H7 (cell line): ENCODE measurements at regions not wholly inside any gene's neighbourhood (a gene's known extent, or its start where the extent isn't known, plus 50 kb on each side); places are given as distances from the start of the nearest gene placed in this dataset.

Experiments used
- DNase-seq: peaks from one replicate; pipeline ENCODE4 v3.0.0; 2012
- H3K27me3 ChIP-seq: 2 replicates; pipeline ENCODE4 v1.6.0; 2011; ENCODE audit warnings: mild to moderate bottlenecking, low read length; ENCODE audit not compliant: control insufficient read depth, insufficient read depth
- H3K36me3 ChIP-seq: replicated peaks from 2 replicates; pipeline ENCODE4 v1.5.1; 2011; ENCODE audit warnings: low read length; ENCODE audit not compliant: control insufficient read depth, insufficient read depth
- H3K4me3 ChIP-seq: 2 replicates; pipeline ENCODE4 v1.5.1; 2011; ENCODE audit warnings: low read depth, mild to moderate bottlenecking, control low read depth, low read length, moderate library complexity; ENCODE audit not compliant: insufficient read depth

DNA sequence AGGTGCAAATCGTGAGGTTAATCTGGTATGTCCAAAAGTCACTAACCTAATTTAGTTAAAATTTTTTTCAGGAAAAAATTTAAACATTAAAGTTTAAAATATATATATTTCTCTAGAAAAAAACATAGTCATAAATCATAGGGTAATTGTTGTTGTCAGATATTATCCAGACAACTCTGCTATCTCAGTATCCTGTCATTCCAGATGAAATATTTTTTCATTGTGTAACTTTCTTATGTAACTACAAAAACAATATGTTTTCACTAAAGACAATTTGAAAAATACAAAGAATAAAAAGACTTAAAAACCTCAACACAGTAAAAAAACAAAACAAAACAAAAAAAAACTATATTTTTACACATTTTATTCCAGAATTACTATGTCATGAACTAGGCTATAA lies 57.6 kb downstream of the TENT5A start:
- DNase-seq, result no peak
- Histone ChIP-seq H3K27me3 (no peaks in the 10 kb centered on the region), H3K36me3 (no peaks in the 10 kb centered on the region), H3K4me3 (no peak overlapping the region)

DNA sequence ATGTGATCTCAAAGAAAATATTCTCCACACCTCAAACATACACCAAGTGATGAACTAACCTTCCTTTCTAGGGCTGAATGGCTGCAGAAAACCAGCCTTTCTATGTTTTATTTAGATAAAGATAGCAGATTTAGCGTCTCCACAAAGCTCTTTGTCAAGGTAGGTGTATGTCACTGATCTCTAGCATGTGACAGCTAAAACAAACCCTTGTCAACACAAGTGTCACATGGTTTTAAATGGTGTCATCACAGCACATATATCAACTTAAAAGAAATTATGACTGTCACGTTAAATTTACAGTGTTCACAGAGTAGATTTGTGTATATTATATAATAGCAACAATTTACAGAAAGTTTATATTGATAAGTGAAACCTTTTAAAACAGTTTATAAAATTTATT lies 58.3 kb downstream of the TENT5A start:
- no peak for DNase-seq
- H3K27me3 ChIP-seq, result no peaks in the 10 kb centered on the region

DNA sequence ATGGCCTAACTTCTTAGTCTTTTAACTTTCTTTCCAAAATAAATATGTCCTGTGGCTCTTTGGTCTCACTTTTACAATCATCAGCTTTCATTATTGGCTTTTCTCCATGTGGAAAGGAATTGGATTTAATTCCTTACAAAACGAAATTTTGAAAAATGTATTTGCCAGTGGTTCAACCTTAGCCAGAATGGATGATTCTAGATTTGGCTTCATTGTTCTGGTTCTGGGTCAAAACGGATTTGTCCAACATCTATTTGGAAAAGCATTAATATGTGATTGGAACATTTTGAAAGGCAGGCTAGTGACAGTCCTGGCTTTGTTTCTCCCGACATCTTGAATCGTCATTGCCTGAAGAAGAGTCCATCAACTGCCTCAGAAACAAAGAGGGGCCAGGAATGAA lies 59.2 kb downstream of the TENT5A start:
- Histone ChIP-seq H3K4me3 (no peak overlapping the region), H3K36me3 (no peaks in the 10 kb centered on the region), H3K27me3 (no peaks in the 10 kb centered on the region)
- no peak for DNase-seq

More for the DNA sequence above, 58.3 kb downstream of the TENT5A start:
- H3K4me3 ChIP-seq, result no peak overlapping the region
- no peaks in the 10 kb centered on the region for H3K36me3 ChIP-seq

DNA sequence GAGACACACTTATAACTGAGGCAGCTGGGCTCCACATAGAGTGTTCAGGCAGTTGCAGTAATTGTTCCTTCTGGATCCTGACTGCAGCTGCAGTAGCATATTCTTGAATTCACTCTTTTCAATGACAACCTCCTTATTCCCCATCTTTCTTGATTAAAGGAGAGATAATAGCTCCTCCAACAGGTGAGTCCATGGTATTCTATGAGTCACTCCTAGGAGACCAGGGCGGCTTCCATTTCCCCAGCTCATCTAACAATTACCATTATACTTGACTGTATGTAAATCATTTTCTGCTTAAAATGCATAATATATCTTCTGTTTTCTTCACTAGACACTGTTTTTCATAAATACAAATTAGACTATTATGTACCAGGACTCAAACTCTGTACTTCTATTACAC lies 62.4 kb downstream of the TENT5A start:
- no peaks in the 10 kb centered on the region for H3K27me3 ChIP-seq
- H3K4me3 ChIP-seq, result no peak overlapping the region
- H3K36me3 ChIP-seq, result no peaks in the 10 kb centered on the region
- no peak for DNase-seq

DNA sequence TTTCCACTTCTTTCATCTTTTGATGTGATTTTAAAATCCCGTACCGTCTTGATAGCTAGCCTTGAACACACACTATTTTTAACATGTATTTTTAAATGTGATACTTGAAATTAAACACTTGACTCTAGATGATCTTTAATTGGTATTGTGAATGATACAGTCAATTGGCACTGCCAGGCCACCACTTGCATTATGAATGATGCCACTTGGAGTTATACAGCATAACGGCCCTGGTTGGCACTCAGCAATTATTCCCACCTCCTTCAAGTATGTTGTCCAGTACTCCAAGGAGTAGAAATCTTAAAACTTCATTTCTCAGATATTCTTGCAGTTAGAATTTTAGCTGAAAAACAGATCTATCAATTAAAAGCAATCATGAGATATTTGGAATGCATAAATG lies 62.9 kb downstream of the TENT5A start:
- Histone ChIP-seq H3K27me3 (no peaks in the 10 kb centered on the region), H3K4me3 (no peak overlapping the region), H3K36me3 (no peaks in the 10 kb centered on the region)
- DNase-seq, result no peak

DNA sequence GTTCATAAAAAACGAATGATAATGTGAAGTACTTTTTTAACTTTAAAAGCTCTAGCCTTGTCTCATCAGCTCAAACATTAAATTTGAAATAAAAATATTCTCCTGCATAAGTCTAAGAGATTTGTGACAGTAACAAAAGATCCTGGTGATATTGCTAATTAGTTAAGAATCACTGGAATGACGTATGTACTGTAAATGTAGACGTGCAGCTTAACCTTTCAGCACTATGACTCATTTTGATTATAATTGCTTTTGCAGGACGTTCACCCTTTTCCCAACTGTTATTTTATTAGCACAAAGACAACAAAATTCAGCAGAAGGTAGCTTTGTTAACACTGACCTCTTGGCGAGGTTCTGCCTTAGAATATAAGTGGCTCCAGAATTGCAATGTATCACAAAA lies 68.6 kb downstream of the TENT5A start:
- no peaks in the 10 kb centered on the region for H3K27me3 ChIP-seq
- DNase-seq, result no peak
- no peaks in the 10 kb centered on the region for H3K36me3 ChIP-seq
- no peak overlapping the region for H3K4me3 ChIP-seq

DNA sequence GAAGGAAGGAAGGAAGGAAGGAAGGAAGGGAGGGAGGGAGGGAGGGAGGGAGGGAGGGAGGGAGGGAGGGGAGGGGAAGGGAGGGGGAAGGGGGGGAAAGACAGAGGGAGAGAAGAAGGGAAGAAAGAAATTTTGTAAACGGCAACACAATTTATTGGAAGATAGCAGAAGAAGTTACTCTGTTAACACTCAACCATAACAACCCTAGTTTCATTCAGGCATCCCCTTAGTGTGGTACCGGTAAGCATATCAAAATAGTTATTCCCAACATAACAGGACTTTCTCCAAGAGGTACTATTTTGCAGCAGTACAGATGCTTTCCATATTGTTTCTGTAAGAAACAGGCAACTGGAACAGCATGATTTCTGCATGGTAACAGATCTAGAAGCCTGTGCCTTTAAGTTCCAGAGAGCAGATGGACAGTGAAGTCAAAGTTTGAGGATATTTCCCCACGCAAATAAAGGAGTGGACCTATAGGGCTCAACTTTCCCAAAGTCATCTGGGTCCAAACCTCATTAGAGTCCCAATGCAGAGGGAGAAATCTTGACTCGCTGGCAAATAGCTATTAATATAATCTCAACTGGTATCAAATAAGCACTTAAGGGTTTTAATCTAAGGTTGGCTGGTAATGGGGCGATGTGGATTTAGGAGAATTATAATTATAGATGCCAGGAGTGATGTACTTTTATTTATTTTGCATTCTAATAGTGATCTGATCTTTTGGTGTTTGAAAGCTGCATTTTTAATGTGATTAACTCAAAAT lies 69.4 kb downstream of the TENT5A start:
- no peak for DNase-seq
- H3K27me3 ChIP-seq, result no peaks in the 10 kb centered on the region
- no peak overlapping the region for H3K4me3 ChIP-seq
- no peaks in the 10 kb centered on the region for H3K36me3 ChIP-seq

DNA sequence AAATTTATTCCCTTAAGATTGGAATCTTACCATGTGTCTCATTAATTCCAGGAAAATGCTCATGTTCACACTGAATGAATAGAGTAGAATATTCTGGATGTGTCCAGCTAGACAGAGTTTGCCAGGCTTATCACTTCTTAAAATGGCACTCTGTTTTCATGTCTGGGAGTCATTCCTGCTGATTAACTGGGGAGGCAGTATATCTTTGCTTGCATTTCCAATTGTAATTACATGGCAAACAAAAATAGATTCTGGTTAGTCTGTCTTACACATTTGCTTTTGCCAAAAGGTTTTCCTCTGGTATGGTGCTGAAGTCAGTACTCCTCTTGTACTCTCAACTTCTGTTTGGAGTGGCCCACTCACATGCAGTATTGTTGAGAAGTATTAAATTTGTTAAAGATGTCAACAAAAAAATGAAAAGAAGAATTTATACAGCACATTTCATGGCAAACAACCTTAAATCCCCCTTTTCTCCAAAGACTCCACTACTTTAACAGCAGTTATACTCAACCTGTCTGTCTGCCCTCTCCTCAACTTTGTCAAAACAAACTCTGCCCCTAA lies 70.2 kb downstream of the TENT5A start:
- Histone ChIP-seq H3K4me3 (no peak overlapping the region), H3K36me3 (no peaks in the 10 kb centered on the region), H3K27me3 (no peaks in the 10 kb centered on the region)
- no peak for DNase-seq

DNA sequence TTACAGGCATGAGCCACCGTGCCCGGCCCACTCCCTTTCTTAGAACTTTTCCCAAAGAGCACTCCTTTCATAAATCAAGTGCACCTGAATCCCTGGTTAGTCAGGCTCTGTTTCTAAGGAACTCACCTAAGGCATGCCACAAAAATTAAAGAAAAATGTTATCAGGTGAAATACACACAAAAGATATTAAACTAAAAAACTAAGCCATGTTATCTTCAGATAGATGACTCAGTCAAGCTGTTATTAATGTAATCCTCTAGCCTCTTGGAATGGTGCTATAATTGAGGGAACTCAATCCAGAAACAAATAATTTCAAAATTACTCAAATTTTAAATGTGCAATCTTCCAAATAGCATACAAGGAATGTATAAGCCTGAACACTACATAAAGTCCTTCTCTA lies 83.0 kb downstream of the TENT5A start:
- no peak for DNase-seq
- no peaks in the 10 kb centered on the region for H3K36me3 ChIP-seq
- H3K4me3 ChIP-seq, result no peak overlapping the region
- H3K27me3 ChIP-seq, result no peaks in the 10 kb centered on the region

DNA sequence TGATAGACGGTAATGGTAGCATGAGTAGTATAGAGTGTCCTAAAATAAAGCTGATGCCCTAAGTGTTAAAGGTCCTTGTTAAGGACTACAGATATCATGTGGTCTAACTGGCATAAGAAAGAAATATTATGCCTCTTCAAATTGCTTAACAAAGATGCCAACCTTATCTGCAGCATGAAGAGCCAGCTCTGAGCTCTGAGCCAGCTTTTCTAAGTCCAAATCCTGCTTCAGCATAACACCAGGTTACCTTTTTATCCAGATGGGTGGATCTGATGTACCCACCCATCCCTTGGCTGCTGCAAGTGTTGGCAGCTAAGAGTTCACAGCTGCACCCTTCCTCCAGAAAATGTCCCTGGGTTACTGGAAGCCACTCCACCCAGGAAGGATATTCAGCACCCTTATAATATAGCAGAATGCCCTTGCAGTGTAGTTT lies 83.8 kb downstream of the TENT5A start:
- no peaks in the 10 kb centered on the region for H3K27me3 ChIP-seq
- no peak for DNase-seq
- no peaks in the 10 kb centered on the region for H3K36me3 ChIP-seq
- H3K4me3 ChIP-seq, result no peak overlapping the region

DNA sequence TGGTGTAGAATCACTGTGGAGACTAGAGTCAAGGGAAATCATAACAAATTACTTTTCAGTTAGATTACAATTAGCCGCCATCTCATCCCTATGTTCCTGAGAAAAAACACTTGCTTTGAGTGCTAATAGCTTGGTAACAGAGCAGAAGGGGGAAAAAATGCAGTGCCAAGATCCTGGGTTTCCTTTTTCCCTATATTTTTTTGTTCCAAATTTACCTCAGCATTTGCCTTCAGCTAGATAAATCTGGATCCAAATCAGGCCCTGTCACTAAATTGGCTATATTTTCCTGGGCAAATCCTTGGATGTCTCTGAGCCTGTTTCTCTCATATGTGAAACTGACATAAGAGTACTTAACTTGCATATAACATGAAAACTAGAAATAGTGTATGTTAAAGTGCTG lies 86.0 kb downstream of the TENT5A start:
- H3K4me3 ChIP-seq, result no peak overlapping the region
- DNase-seq, result no peak

DNA sequence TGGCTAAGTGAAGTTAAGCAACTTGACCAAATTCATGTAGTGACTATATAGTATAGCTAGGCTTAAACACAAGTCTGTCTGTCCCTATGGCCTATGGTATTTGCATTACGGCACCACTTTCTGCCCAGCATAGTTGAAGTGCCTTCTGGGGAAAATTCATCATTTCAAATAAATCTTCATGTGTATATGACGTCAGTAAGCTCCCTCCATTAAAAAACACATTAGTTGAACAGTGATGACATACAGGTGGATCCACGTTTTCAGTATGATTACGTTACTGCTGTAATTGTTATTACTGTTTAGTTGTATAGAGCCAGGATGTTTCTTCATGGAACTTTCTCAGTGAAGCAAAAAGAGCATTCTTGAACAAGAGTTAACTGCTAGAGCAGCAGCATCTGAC lies 96.2 kb downstream of the TENT5A start:
- no peak for DNase-seq
- no peaks in the 10 kb centered on the region for H3K36me3 ChIP-seq
- H3K4me3 ChIP-seq, result no peak overlapping the region
- no peaks in the 10 kb centered on the region for H3K27me3 ChIP-seq

More for the DNA sequence above, 86.0 kb downstream of the TENT5A start:
- no peaks in the 10 kb centered on the region for H3K27me3 ChIP-seq
- no peaks in the 10 kb centered on the region for H3K36me3 ChIP-seq

DNA sequence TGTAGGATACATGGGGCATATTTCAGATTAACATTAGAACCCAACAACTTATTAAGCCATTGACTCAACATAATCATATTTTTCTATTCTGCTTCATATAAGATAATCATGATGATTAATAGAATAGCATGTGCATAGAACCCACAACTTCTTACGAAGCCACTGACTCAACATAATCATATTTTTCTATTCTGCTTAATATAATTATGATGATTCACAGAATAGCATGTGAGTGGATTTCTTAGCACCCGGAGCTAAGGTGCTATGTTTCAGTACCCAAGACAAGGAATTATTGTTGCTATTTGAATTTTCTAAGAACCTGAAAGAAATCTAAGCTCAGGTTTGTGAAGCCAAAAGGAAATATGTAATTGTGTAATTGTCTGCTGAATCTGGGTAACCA lies 96.8 kb downstream of the TENT5A start:
- Histone ChIP-seq H3K36me3 (no peaks in the 10 kb centered on the region), H3K4me3 (no peak overlapping the region), H3K27me3 (no peaks in the 10 kb centered on the region)
- no peak for DNase-seq

DNA sequence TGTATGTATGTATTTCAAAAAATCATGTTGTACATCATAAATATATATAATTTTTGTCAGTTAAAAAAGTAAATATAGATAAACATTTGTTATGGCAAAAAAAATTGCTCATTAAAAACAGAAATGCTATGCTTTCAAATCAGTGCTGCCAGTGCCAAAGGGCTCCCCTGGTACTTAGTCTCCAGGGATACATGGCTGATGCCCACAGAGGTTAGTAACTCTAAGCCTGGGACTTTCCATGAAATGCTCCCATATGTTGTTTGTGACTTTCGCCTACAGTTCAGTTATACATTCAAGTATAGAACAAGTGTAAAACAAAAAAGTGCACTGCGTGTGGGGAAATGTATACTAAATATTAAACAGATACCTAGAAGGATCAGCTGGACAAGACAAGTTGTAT lies 104.0 kb downstream of the TENT5A start:
- Histone ChIP-seq H3K4me3 (no peak overlapping the region), H3K27me3 (no peaks in the 10 kb centered on the region), H3K36me3 (no peaks in the 10 kb centered on the region)
- DNase-seq, result no peak

DNA sequence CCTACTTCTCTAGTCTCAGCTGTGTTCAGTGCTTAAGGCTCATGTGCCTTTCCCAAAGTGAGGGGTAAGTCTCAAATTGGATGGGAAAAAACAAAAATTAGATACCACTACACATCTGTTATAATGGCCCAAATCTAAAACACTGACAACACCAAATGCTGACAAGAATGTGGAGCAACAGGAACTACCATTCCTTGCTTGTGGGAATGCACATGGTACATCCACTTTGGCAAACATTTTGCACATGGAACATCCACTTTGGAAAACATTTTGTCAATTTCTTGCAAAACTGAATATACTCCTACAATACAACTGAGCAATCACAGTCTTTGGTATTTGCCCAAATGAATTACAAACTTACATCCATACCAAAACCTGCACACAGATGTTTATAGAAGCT lies 109.3 kb downstream of the TENT5A start:
- Histone ChIP-seq H3K4me3 (no peak overlapping the region), H3K36me3 (no peaks in the 10 kb centered on the region), H3K27me3 (no peaks in the 10 kb centered on the region)
- no peak for DNase-seq
